VCaP (cell line): ENCODE measurements at regions not wholly inside any gene's neighbourhood (a gene's known extent, or its start where the extent isn't known, plus 50 kb on each side); places are given as distances from the start of the nearest gene placed in this dataset.

Source experiments
- H3K27ac ChIP-seq: fragments of 450-650 bp; 2 replicates; pipeline ENCODE4 v1.5.1; 2017
- CTCF ChIP-seq: fragments of 450-650 bp; conservative IDR thresholded peaks from 2 replicates; pipeline ENCODE4 v1.5.1; 2017; ENCODE audit warnings: mild to moderate bottlenecking, moderate library complexity

DNA sequence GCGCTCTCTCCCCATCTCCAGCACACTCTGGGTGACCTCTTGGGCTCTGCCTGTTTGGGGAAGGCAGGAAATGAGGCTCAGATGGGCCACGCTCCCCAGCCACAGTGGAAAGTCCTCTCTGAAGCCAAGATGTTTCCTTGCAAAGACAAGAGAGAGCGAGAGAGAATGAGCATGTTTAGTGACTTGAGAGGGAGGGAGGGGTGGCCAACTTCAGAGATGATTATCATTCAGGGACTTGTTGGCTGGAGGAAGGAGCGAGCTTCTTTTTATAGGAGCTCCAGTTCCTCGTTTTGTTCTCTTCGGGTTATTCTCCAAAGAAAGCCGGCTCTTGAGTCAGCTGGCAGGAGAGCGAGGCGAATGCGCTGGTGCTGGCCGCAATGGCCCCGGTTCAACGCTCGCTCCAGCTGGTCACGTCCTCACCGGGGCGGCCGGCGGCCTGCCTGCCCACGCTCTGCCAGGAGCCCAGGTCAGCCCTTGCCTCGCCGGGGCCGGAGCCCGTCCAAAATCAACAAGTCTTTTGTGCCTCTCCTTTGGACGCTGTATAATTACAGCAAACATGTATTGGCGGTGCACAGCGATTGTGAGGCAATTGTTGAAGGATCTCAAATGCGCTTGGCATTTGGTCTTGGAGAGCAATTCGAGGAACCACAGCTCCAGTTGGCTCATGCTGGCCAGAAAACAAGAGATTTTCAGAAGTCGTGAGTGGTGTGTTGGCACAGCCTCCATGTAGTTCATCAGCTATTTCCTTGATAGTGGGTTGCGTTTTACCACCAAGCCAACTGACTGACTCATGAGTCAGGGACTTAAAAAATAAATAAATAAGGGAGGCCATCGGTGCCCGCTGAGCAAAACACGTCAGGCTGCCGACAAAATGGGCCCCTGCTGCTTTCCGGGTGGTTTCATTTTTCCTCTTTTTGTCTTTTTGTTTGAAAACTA lies 288.6 kb downstream of the UACA start:
- H3K27ac ChIP-seq, result peak overlapping the region; percentile 68
- TF ChIP-seq CTCF, result no peak

DNA sequence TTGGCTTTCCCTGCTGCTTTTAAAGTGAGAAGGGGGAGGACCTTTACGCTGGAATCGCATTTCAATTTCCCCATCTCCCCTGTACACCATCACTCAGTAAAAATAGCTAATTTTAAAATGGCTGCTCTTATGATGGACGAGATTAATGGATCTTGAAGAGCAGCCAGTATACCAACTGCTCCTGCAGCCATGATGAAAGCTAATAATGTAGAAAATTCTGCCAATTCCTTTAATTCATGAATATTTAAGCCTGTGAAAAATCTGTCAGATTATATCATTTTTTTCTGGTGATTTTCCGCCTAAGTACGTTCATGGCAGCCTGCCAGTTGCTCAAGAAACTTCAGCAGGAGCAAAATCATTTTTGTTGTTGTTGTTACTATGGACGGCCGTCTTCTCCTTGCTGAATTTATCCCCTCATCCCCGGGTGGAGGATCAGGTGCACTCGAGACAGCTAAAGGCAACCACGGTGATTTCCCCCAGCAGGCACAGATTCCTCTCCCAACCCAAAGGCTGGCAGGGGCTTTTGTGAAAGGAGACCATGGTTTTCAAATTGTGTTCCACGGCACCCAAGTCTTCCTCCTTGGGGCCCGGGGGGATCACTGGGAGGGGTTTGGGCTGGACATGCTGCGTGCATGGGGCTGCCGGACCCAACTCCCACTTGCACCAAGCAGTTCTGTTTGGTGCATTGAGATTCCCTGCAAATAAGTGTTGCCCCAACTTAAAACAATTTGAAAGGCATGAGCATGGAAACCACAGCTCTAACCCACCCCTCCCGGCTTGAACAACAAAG lies 289.6 kb downstream of the UACA start:
- peak overlapping the region; percentile 68 for H3K27ac ChIP-seq

GRCh38 chr15:70471517-70471916 lies 291.8 kb downstream of the UACA start:
- no peak for TF ChIP-seq CTCF
- no peak overlapping the region for H3K27ac ChIP-seq

More for the DNA sequence above, 289.6 kb downstream of the UACA start:
- no peak for TF ChIP-seq CTCF

- no peak overlapping the region for H3K27ac ChIP-seq
- no peak for TF ChIP-seq CTCF
Observed at GRCh38 chr15:70470556-70471191, 292.7 kb downstream of the UACA start.

DNA sequence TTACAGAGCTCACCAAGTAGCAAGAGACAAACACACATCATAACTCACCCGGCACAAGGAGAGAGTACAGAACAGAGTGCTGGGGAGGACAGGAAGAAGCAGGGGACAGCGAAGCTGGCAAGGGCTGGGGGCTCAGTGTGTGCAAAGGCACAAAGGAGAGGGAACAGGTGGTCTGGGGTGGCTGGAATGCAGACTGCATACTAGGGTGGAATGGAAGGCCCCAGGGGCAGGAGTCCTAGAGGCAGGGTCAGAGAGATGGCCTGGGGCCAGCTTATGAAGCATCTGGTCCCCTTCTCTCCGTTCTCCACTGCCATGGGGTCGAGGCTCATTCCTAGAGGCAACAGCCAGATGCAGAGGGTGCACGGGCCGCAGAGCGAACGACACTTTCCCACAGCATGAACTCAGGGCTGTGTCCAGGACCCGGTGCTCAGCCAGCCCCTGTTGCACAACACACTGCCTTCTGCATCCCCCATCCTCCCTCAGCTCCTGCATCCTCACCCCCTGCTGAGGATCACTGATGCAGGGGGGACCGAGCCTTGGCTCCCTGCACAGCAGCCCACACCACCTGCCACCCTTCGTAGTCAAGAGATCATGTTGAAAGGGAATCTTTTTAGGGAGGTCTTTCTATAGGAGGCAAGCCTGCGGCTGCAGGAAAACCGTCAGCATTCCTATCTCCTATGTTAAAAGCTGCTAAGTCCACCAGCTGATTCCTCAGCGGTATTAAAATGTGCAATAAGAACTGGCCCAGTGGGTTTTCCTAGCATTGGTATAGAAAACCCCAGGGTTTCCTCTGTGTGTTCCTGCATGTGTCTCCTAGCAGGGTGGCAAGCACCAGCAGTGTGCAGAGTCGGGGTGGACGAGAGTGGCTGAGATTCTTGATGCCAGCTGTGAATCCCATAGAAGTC lies 293.5 kb downstream of the UACA start:
- no peak for TF ChIP-seq CTCF
- H3K27ac ChIP-seq, result no peak overlapping the region

DNA sequence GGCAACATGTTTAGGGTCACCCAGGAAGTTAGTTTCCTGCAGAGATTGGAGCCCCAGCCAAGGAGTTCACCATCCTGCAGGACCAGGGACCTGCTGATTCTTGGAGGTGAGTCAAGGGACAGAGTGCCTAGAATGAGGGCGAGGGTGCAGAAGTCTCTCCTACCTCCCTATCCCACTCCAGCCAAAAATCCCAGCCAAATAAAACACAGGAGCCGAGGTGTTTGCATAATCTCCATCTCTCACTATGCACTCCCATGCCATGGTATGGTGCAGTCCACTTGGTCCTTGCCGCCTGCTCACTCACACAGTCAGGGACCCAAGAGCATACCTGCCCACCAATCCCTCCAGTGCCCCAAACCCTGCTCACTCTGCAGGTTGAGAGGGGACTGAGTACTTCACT lies 294.2 kb downstream of the UACA start:
- no peak for TF ChIP-seq CTCF
- no peak overlapping the region for H3K27ac ChIP-seq
